Ascending aorta (tissue), 2 donors: ENCODE measurements at regions not wholly inside any gene's neighbourhood (a gene's known extent, or its start where the extent isn't known, plus 50 kb on each side); places are given as distances from the start of the nearest gene placed in this dataset.

ENCODE experiments used
- DNase-seq, 2 donors: peaks; one replicate each; pipeline ENCODE4 v3.0.0-alpha.2; 2019; ENCODE audit warnings: low spot score in 2 of 2
- H3K27ac ChIP-seq, 2 donors: fragments of 200-600 bp; sonication (generic); one replicate each; pipeline ENCODE4 v1.5.1; 2016 to 2017; ENCODE audit warnings: mild to moderate bottlenecking in 1 of 2
- H3K27me3 ChIP-seq: fragments of 200-600 bp; sonication (generic); one replicate; pipeline ENCODE4 v1.5.1; 2017
- H3K36me3 ChIP-seq, 2 donors: fragments of 200-600 bp; sonication (generic); one replicate each; pipeline ENCODE4 v1.5.1; 2016
- H3K4me1 ChIP-seq, 2 donors: fragments of 200-600 bp; sonication (generic); one replicate each; pipeline ENCODE4 v1.5.1; 2016 to 2017; ENCODE audit warnings: mild to moderate bottlenecking in 1 of 2
- H3K4me3 ChIP-seq, 2 donors: fragments of 200-600 bp; sonication (generic); one replicate each; pipeline ENCODE4 v1.5.1; 2016 to 2017; ENCODE audit warnings: mild to moderate bottlenecking in 1 of 2
- H3K9me3 ChIP-seq, 2 donors: fragments of 200-600 bp; sonication (generic); one replicate each; pipeline ENCODE4 v1.5.1; 2016
- CTCF ChIP-seq, 3 experiments: fragments of 200-600 bp in 2 of 3; fragments of 450-650 bp in 1 of 3; sonication (generic) in 2 of 3; IDR thresholded peaks; one replicate each; pipeline ENCODE4 v1.5.1; 2016 to 2019; ENCODE audit warnings: antibody characterized with exemption in 3 of 3, mild to moderate bottlenecking in 1 of 3, moderate library complexity in 1 of 3
- intact Hi-C: fragments of 100-400 bp; cut with DNase I; formaldehyde crosslinking; loops from one replicate; pipeline ENCODE4 v1.15.1; 2023

GRCh38 chr4:132330994-132331393 lies 818.1 kb upstream of the PCDH10 start:
- DNase-seq: no peak
- Histone ChIP-seq H3K36me3 (no peaks in the 10 kb centered on the region), H3K4me1 (no peaks in the 10 kb centered on the region), H3K9me3 (no peaks in the 10 kb centered on the region), H3K27me3 (no peaks in the 10 kb centered on the region), H3K4me3 (no peak overlapping the region), H3K27ac (no peak overlapping the region)
- TF ChIP-seq CTCF (IDR thresholded peaks at IDR 0.05): no peak
- intact Hi-C loops: no loop called here

GRCh38 chr4:132332932-132333723 lies 816.0 kb upstream of the PCDH10 start:
- Histone ChIP-seq H3K27ac (no peak overlapping the region), H3K9me3 (no peaks in the 10 kb centered on the region), H3K4me3 (no peak overlapping the region), H3K27me3 (no peaks in the 10 kb centered on the region), H3K4me1 (no peaks in the 10 kb centered on the region), H3K36me3 (no peaks in the 10 kb centered on the region)
- no peak for DNase-seq
- intact Hi-C loops: no loop called here
- TF ChIP-seq CTCF (IDR thresholded peaks at IDR 0.05): no peak

- intact Hi-C loops: no loop called here
- no peak for DNase-seq
- Histone ChIP-seq H3K27ac (no peak overlapping the region), H3K9me3 (no peaks in the 10 kb centered on the region), H3K4me1 (no peaks in the 10 kb centered on the region), H3K36me3 (no peaks in the 10 kb centered on the region), H3K4me3 (no peak overlapping the region), H3K27me3 (no peaks in the 10 kb centered on the region)
- TF ChIP-seq CTCF (IDR thresholded peaks at IDR 0.05): no peak
These were observed 815.4 kb upstream of the PCDH10 start for GRCh38 chr4:132333724-132334047.

GRCh38 chr4:132334081-132334480 lies 815.0 kb upstream of the PCDH10 start:
- no peak for TF ChIP-seq CTCF (IDR thresholded peaks at IDR 0.05)
- H3K27ac ChIP-seq: no peak overlapping the region
- H3K4me1 ChIP-seq: no peaks in the 10 kb centered on the region
- H3K9me3 ChIP-seq: no peaks in the 10 kb centered on the region
- intact Hi-C loops: no loop called here
- DNase-seq: no peak
- no peaks in the 10 kb centered on the region for H3K27me3 ChIP-seq
- H3K36me3 ChIP-seq: no peaks in the 10 kb centered on the region
- H3K4me3 ChIP-seq: no peak overlapping the region

GRCh38 chr4:132344924-132345828 lies 803.9 kb upstream of the PCDH10 start:
- no peaks in the 10 kb centered on the region for H3K4me1 ChIP-seq
- no peak for DNase-seq
- H3K27ac ChIP-seq: no peak overlapping the region
- H3K9me3 ChIP-seq: no peaks in the 10 kb centered on the region
- intact Hi-C loops: no loop called here
- TF ChIP-seq CTCF (IDR thresholded peaks at IDR 0.05): no peak
- no peaks in the 10 kb centered on the region for H3K36me3 ChIP-seq
- no peak overlapping the region for H3K4me3 ChIP-seq
- H3K27me3 ChIP-seq: no peaks in the 10 kb centered on the region
